Astrocyte (in vitro differentiated cells and primary cell): ENCODE measurements at regions not wholly inside any gene's neighbourhood (a gene's known extent, or its start where the extent isn't known, plus 50 kb on each side); places are given as distances from the start of the nearest gene placed in this dataset.

Experiments used
- DNase-seq: peaks from one replicate; pipeline ENCODE4 v3.0.0-alpha.2; 2010; ENCODE audit warnings: low read depth
- FAIRE-seq: peaks from 2 replicates; lab custom pipeline; 2011; peaks lifted over from hg19 to GRCh38; lab: Jason Lieb, UNC
- H2AFZ ChIP-seq: 2 replicates; pipeline ENCODE4 v1.6.0; 2012; ENCODE audit warnings: low read depth, low read length, inconsistent platforms
- H3K27ac ChIP-seq: 2 replicates; pipeline ENCODE4 v1.5.1; 2011; ENCODE audit warnings: low read depth, low read length, inconsistent platforms
- H3K27me3 ChIP-seq: 2 replicates; pipeline ENCODE4 v1.6.0; 2011; ENCODE audit warnings: low read length, inconsistent platforms; ENCODE audit not compliant: insufficient read depth
- H3K36me3 ChIP-seq: 2 replicates; pipeline ENCODE4 v1.5.1; 2011; ENCODE audit warnings: low read length, inconsistent platforms; ENCODE audit not compliant: insufficient read depth
- H3K4me1 ChIP-seq: 2 replicates; pipeline ENCODE4 v1.5.1; 2011; ENCODE audit warnings: low read length, inconsistent platforms; ENCODE audit not compliant: insufficient read depth
- H3K4me2 ChIP-seq: 2 replicates; pipeline ENCODE4 v1.6.0; 2012; ENCODE audit warnings: low read length, inconsistent platforms
- H3K4me3 ChIP-seq: 2 replicates; pipeline ENCODE4 v1.5.1; 2011; ENCODE audit warnings: low read depth, mild to moderate bottlenecking, low read length, inconsistent platforms; ENCODE audit not compliant: insufficient read depth
- H3K79me2 ChIP-seq: 2 replicates; pipeline ENCODE4 v1.6.0; 2012; ENCODE audit warnings: mild to moderate bottlenecking, low read length, inconsistent platforms; ENCODE audit not compliant: insufficient read depth
- H3K9ac ChIP-seq: 2 replicates; pipeline ENCODE4 v1.6.0; 2012; ENCODE audit warnings: mild to moderate bottlenecking, low read length, inconsistent platforms
- H3K9me3 ChIP-seq: 2 replicates; pipeline ENCODE4 v1.5.1; 2012; ENCODE audit warnings: low read depth, mild to moderate bottlenecking, low read length, inconsistent platforms; ENCODE audit not compliant: insufficient read depth
- H4K20me1 ChIP-seq: 2 replicates; pipeline ENCODE4 v1.6.0; 2012; ENCODE audit warnings: low read length, inconsistent platforms; ENCODE audit not compliant: insufficient read depth
- H3K27ac Mint-ChIP-seq: one replicate; pipeline ENCODE4 v1.8.0; 2021; ENCODE audit warnings: mild to moderate bottlenecking, mixed read lengths; ENCODE audit not compliant: unreplicated experiment
- H3K27me3 Mint-ChIP-seq: one replicate; pipeline ENCODE4 v1.8.0; 2021; ENCODE audit warnings: low read depth, mixed read lengths; ENCODE audit not compliant: unreplicated experiment
- H3K36me3 Mint-ChIP-seq: one replicate; pipeline ENCODE4 v1.8.0; 2021; ENCODE audit warnings: low read depth, mixed read lengths; ENCODE audit not compliant: unreplicated experiment
- H3K4me1 Mint-ChIP-seq: one replicate; pipeline ENCODE4 v1.8.0; 2021; ENCODE audit warnings: low read depth, mixed read lengths; ENCODE audit not compliant: unreplicated experiment
- H3K4me3 Mint-ChIP-seq: one replicate; pipeline ENCODE4 v1.8.0; 2021; ENCODE audit warnings: mild to moderate bottlenecking, moderate library complexity, mixed read lengths; ENCODE audit not compliant: unreplicated experiment
- H3K9me3 Mint-ChIP-seq: one replicate; pipeline ENCODE4 v1.8.0; 2021; ENCODE audit warnings: mild to moderate bottlenecking, mixed read lengths; ENCODE audit not compliant: unreplicated experiment
- CTCF ChIP-seq: IDR thresholded peaks from 2 replicates; pipeline ENCODE4 v1.5.1; 2011; ENCODE audit warnings: low read depth, mild to moderate bottlenecking, inconsistent platforms, low read length, moderate library complexity; ENCODE audit not compliant: insufficient read depth
- EZH2 ChIP-seq: IDR thresholded peaks from 2 replicates; pipeline ENCODE4 v1.6.1; 2012; ENCODE audit warnings: mild to moderate bottlenecking, low read length, inconsistent platforms; ENCODE audit not compliant: insufficient read depth

- Mint-ChIP-seq H3K36me3 (no peaks in the 10 kb centered on the region), H3K4me1 (peaks cover 18% of the 10 kb centered on the region), H3K4me3 (no peak overlapping the region), H3K9me3 (peaks cover 4% of the 10 kb centered on the region), H3K27ac (no peak overlapping the region), H3K27me3 (peaks cover 2% of the 10 kb centered on the region)
- DNase-seq (peak; percentile 69), FAIRE-seq (no peak)
- H3K36me3 ChIP-seq, result no peaks in the 10 kb centered on the region
- no peaks in the 10 kb centered on the region for H3K27me3 ChIP-seq
- H3K9ac ChIP-seq, result peak overlapping the region; percentile 54
- H3K4me3 ChIP-seq, result no peak overlapping the region
- no peak overlapping the region for H2AFZ ChIP-seq
- TF ChIP-seq CTCF (no peak), EZH2 (no peak)
- H3K4me1 ChIP-seq, result peaks cover 31% of the 10 kb centered on the region
- peak overlapping the region; percentile 66 for H3K27ac ChIP-seq
- H3K4me2 ChIP-seq, result peak overlapping the region; percentile 51
- H3K9me3 ChIP-seq, result no peaks in the 10 kb centered on the region
- no peaks in the 10 kb centered on the region for H3K79me2 ChIP-seq
- H4K20me1 ChIP-seq, result no peaks in the 10 kb centered on the region
Observed at GRCh38 chr2:104794441-104794840, 59.5 kb upstream of the POU3F3 start.
